Stimulated activated CD4-positive, alpha-beta T cell treated with anti-CD3 and anti-CD28 coated beads, Interleukin-12 subunit alpha, Interleukin-12 subunit beta, amount 100 ng/mL, for 24 hours (primary cell): ENCODE measurements at regions not wholly inside any gene's neighbourhood (a gene's known extent, or its start where the extent isn't known, plus 50 kb on each side); places are given as distances from the start of the nearest gene placed in this dataset.
"Not testable (repeated sequence)": the region's sequence is repeated elsewhere in the genome, so short reads cannot be mapped to it uniquely, and the experiment has no call there.

Experiments
- DNase-seq, 2 experiments: peaks; one replicate each; pipeline ENCODE4 v3.0.0-alpha.2; 2020; ENCODE audit warnings: low read depth in 2 of 2

DNA sequence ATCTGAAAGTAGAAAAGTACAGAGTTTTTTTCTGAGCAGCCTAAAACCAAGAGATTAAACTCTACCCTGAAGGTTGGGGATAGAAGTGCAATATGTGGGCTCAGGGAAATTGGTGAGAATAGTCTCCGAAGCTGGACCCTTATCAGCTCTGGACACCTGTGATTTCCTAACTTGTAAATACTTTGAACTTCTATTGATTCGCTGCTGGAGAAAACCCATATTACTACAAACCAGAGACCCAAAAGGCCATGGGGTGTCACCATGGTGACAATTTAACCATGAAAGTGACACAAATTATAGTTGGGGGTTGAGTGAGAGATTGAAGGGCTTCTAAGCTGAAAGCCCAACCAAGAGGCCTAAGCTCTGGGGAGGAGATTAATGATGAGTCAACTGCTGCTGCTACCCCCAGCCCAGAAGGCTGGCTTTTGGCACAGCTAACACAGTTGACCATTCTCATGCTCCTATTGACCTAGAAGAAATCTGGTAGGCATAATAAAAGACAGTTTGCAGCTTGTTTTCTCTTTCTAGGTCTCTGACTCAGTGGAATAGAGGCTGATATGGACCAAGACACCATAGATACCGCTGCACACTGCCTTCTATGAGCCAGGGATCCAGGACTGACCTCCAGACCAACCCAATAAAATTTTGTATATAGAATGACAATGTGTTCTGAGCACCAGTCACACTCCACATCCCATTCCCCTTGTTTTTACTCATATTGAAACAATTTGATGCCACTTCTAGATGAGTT, 131.9 kb upstream of the FNDC3A start:
- DNase-seq: no peak

DNA sequence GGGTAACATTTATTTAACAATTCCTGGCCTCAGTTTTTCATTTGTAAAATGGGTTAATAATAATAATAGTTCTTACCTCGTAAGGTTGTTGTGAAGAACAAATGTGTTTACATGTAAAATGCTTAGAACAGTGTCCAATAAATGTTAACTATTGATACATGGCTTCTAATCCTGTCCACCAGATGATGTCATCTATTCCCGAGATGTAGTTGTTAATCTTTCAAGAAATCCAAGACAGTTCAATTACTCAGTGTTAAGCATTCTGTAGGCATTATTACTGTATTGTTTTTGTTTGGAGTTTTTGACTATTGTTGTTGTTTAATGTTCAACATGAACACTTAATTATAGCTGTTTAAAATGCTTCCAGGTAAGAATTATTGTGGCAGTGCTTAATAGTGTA, 131.0 kb upstream of the FNDC3A start:
- no peak for DNase-seq

DNA sequence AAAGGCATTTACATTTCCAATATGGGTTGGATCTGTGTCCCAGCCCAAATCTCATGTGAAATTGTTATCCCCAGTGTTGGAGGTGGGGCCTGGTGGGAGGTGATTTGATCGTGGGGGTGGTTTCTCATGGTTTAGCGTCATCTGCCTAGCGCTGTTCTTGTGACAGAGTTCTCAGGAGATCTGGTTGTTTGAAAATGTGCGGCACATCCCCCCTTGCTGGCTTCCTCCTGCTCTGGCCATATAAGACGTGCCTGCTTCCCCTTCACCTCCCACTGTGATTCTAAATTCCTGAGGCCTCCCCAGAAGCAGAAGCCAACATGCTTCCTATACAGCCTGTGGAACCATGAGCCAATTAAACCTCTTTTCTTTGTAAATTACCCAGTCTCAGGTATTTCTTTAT, 126.2 kb upstream of the FNDC3A start:
- no peak for DNase-seq

DNA sequence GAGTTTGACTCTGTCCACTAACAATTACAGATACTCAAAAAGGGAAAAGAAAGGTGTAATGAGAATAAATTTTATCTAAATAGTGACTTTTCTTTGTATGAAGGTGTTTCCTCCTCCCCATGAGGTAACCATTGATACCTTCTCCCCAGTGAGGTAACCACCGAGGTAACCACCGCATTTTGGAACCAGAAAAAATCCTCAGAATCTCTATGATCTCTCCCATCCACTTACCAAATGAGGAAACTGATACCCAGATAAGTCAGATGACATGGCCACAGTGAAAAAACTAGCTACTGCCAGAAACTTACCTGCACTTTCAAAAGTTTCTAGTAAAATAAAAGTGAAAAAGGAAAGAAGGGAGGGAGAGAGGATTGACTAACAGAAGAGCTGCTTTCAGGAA, 124.0 kb upstream of the FNDC3A start:
- DNase-seq: no peak

GRCh38 chr13:48852911-48853727, 122.6 kb upstream of the FNDC3A start:
- no peak for DNase-seq

- DNase-seq: no peak
Measured at GRCh38 chr13:48853728-48854102, 122.0 kb upstream of the FNDC3A start.

GRCh38 chr13:48857576-48857975, 118.1 kb upstream of the FNDC3A start:
- no peak for DNase-seq

DNA sequence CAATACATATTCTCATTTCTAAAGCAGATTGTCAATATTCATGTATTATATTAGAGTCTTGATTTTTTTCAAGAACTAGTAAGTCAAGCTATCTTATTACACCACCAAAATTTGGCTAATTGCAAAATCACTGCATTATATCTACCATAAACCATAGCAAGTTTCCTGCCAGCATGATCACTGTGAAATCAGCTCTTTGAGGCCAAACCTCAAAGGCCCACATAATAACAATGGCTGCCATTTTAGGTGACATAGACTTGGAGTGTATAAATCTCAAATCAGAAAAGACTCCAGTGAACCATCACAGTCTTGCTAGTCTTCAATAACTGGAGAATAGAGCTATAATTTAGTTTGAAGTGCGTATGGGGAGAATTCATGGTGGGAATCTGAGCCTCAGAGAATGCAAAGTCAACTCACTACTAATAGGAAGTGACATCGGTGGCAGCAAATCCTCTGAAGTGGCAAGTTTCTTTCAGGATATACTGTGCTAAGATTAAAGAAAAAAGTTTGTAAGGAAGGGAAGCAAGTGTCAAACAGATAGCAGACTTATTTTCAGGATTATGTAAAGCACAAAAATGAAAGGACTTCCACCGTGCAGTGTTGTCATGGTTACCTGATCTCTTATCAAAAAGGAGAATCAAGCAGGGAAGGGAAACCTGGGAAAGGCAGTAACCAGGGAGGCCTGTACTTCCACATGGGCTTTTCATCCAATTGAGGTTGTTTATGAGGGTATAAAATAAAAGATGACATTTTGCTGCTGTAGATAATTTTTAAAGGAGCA, 117.4 kb upstream of the FNDC3A start:
- DNase-seq: no peak

- no peak for DNase-seq
Measured at GRCh38 chr13:48859272-48860105, 116.2 kb upstream of the FNDC3A start.

- DNase-seq: no peak
Measured at GRCh38 chr13:48860364-48860763, 115.3 kb upstream of the FNDC3A start.

DNA sequence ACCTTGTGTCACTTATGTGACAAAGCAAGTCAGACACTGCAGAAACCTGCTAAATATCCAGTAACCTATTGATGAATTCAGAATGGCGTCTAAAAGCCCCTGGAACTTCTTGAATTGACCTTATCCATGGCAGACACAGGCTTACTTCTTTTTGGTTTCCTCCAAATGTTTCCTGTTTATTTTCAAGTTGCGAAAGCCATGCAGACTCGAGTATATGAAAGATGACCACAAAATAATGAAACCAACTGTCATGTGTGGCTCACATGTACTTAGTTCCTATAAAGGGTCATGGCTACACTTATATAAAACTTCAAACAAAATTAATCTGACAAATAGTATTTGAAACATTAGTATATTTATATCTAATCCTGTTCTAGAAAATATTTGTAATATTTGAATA, 113.1 kb upstream of the FNDC3A start:
- DNase-seq: no peak

DNA sequence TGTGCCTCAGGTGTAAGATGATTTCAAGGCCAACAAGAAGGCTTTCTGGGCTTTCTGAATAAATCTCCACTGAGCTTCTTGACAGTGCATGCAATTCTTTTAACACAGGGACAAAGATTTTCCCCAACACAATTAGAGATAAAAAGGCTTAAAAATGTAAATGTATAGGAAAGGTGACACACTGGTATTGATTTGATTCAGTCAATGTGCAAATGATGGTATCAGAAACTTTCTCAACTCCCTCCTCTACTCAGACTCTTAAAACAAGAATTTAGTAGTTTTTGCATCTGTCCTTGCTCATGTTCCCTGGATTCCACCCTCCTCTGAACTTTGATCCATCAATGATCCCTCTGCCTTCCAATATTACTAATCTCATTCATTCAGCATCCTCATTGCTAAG, 111.6 kb upstream of the FNDC3A start:
- no peak for DNase-seq

DNA sequence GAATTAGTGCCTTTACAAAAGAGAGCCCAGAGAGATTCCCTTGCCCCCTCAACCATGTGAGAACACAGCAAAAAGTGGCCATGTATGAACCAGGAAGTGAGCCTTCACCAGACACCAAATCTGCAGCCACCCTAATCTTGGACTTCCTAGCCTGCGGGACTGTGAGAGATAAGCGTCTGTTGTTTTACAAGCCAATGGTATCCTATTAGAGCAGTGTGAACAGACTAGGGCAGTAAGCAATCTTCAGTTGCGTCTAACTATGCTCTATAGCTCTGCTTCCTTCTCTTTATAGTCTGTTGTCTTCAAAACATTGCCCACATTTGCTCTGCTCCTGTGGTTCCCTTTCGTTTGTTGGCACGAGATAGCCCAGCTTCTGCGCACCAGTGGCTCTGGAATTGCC, 109.5 kb upstream of the FNDC3A start:
- no peak for DNase-seq

DNA sequence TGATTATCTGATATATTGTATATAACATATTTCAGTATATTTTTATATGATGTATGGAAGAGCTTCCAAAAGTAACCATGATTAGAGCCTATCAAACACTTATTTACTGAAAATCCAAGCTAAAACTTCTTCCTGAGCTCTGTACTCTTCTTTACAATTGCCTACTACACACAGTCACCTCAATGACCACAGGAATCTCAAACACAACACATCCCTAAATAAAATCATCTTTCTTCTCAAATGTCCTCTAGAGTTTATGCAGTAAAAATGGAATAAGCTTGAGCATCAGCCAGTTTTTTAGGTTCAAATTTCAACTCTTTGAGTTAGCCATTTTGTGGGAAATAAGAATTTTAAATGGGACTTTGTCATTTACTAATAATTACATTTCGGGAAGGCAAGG, 102.6 kb upstream of the FNDC3A start:
- no peak for DNase-seq

- no peak for DNase-seq
Measured at GRCh38 chr13:48873587-48873986, 102.1 kb upstream of the FNDC3A start.

- DNase-seq: no peak
Measured at GRCh38 chr13:48874165-48874564, 101.5 kb upstream of the FNDC3A start.

- no peak for DNase-seq
Measured at GRCh38 chr13:48875047-48875446, 100.7 kb upstream of the FNDC3A start.

DNA sequence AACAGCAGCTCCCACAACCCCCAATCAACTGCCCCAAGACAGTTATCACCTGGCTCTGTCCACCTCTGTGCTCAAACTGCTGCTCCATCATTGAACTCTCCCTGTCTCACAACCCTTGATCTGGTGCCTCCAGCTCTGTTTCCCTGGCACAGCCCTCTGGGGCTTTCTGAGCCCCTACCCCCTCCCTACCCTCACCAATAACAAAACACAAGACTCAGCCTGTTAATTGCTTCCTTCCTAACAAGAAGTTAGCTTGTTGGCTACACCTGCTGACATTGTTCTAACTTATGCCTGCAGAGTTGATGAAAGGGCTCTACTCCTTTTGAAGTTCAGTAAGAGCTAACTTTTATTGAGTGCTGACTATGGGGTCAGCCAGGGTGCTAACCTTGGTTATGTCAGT, 99.4 kb upstream of the FNDC3A start:
- DNase-seq: no peak

- DNase-seq: no peak
Measured at GRCh38 chr13:48879432-48879831, 96.3 kb upstream of the FNDC3A start.

- no peak for DNase-seq
Measured at GRCh38 chr13:48879854-48880253, 95.9 kb upstream of the FNDC3A start.

- DNase-seq: not testable (repeated sequence)
Measured at GRCh38 chr13:48883786-48884185, 91.9 kb upstream of the FNDC3A start.

- DNase-seq: no peak
Measured at GRCh38 chr13:48885027-48885395, 90.7 kb upstream of the FNDC3A start.
